Retinal pigment epithelial cell (primary cell): ENCODE measurements at regions not wholly inside any gene's neighbourhood (a gene's known extent, or its start where the extent isn't known, plus 50 kb on each side); places are given as distances from the start of the nearest gene placed in this dataset.

Experiments
- DNase-seq: peaks from one replicate; pipeline ENCODE4 v3.0.0-alpha.2; 2010; ENCODE audit warnings: low read depth
- H3K4me3 ChIP-seq: 2 replicates; pipeline ENCODE4 v1.5.1; 2011; ENCODE audit warnings: mild to moderate bottlenecking, low read length, control low read depth, moderate library complexity
- CTCF ChIP-seq: conservative IDR thresholded peaks from 2 replicates; pipeline ENCODE4 v1.5.1; 2011; ENCODE audit warnings: low read depth, low read length, control low read depth, inconsistent platforms

GRCh38 chr11:95717314-95717713 is 72.3 kb downstream of the FAM76B start:
- DNase-seq, result no peak
- H3K4me3 ChIP-seq, result no peak overlapping the region
- no peak for TF ChIP-seq CTCF

GRCh38 chr11:95716266-95716665 is 73.3 kb downstream of the FAM76B start:
- DNase-seq, result no peak
- H3K4me3 ChIP-seq, result no peak overlapping the region
- TF ChIP-seq CTCF, result no peak

- TF ChIP-seq CTCF, result no peak
- DNase-seq, result peak; percentile 39
- H3K4me3 ChIP-seq, result no peak overlapping the region
Measured at GRCh38 chr11:95715777-95716241, 73.8 kb downstream of the FAM76B start.

GRCh38 chr11:95714843-95715776 is 74.5 kb downstream of the FAM76B start:
- no peak for DNase-seq
- no peak for TF ChIP-seq CTCF
- H3K4me3 ChIP-seq, result no peak overlapping the region

- no peak overlapping the region for H3K4me3 ChIP-seq
- DNase-seq, result no peak
- no peak for TF ChIP-seq CTCF
Measured at GRCh38 chr11:95713428-95713827, 76.2 kb downstream of the FAM76B start.

- TF ChIP-seq CTCF, result no peak
- DNase-seq, result no peak
- H3K4me3 ChIP-seq, result no peak overlapping the region
Measured at GRCh38 chr11:95711945-95712221, 77.7 kb downstream of the FAM76B start.
